ENCODE measurements at regions not wholly inside any gene's neighbourhood (a gene's known extent, or its start where the extent isn't known, plus 50 kb on each side); places are given as distances from the start of the nearest gene placed in this dataset.

GRCh38 chr3:24937228-24937627, 442.6 kb upstream of the THRB start:
- DNase-seq (ENCODE audit: low spot score), result no peak

GRCh38 chr3:24937780-24938179, 443.1 kb upstream of the THRB start:
- DNase-seq (ENCODE audit: low spot score), result no peak

- no peak for DNase-seq (ENCODE audit: low spot score)
Observed at GRCh38 chr3:24943961-24944360, 449.3 kb upstream of the THRB start.

- DNase-seq (ENCODE audit: low spot score), result no peak
Observed at GRCh38 chr3:24944805-24945520, 450.3 kb upstream of the THRB start.

GRCh38 chr3:24945563-24945962, 450.9 kb upstream of the THRB start:
- no peak for DNase-seq (ENCODE audit: low spot score)

GRCh38 chr3:24947103-24947502, 452.5 kb upstream of the THRB start:
- no peak for DNase-seq (ENCODE audit: low spot score)

- no peak for DNase-seq (ENCODE audit: low spot score)
Observed at GRCh38 chr3:24951180-24951579, 456.5 kb upstream of the THRB start.

- DNase-seq (ENCODE audit: low spot score), result no peak
Observed at GRCh38 chr3:24952388-24952787, 457.7 kb upstream of the THRB start.

GRCh38 chr3:24953060-24953771, 458.6 kb upstream of the THRB start:
- peak; percentile 80 for DNase-seq (ENCODE audit: low spot score)

- no peak for DNase-seq (ENCODE audit: low spot score)
Observed at GRCh38 chr3:24956613-24957012, 462.0 kb upstream of the THRB start.

GRCh38 chr3:24958271-24958670, 463.6 kb upstream of the THRB start:
- no peak for DNase-seq (ENCODE audit: low spot score)

GRCh38 chr3:24958910-24959447, 464.3 kb upstream of the THRB start:
- no peak for DNase-seq (ENCODE audit: low spot score)

GRCh38 chr3:24963762-24964625, 464.1 kb upstream of the RARB start:
- no peak for DNase-seq (ENCODE audit: low spot score)

- DNase-seq (ENCODE audit: low spot score), result no peak
Observed at GRCh38 chr3:24965706-24966385, 462.2 kb upstream of the RARB start.

- no peak for DNase-seq (ENCODE audit: low spot score)
Observed at GRCh38 chr3:24968036-24968435, 460.0 kb upstream of the RARB start.

GRCh38 chr3:24972491-24972890, 455.6 kb upstream of the RARB start:
- no peak for DNase-seq (ENCODE audit: low spot score)

GRCh38 chr3:24981309-24981708, 446.8 kb upstream of the RARB start:
- DNase-seq (ENCODE audit: low spot score), result no peak

GRCh38 chr3:24981924-24982323, 446.1 kb upstream of the RARB start:
- DNase-seq (ENCODE audit: low spot score), result no peak

GRCh38 chr3:24985668-24986067, 442.4 kb upstream of the RARB start:
- DNase-seq (ENCODE audit: low spot score), result peak; percentile 15

- DNase-seq (ENCODE audit: low spot score), result no peak
Observed at GRCh38 chr3:24986612-24987011, 441.5 kb upstream of the RARB start.

- DNase-seq (ENCODE audit: low spot score), result no peak
Observed at GRCh38 chr3:24999357-24999756, 428.7 kb upstream of the RARB start.
